ENCODE measurements at regions not wholly inside any gene's neighbourhood (a gene's known extent, or its start where the extent isn't known, plus 50 kb on each side); places are given as distances from the start of the nearest gene placed in this dataset.

DNA sequence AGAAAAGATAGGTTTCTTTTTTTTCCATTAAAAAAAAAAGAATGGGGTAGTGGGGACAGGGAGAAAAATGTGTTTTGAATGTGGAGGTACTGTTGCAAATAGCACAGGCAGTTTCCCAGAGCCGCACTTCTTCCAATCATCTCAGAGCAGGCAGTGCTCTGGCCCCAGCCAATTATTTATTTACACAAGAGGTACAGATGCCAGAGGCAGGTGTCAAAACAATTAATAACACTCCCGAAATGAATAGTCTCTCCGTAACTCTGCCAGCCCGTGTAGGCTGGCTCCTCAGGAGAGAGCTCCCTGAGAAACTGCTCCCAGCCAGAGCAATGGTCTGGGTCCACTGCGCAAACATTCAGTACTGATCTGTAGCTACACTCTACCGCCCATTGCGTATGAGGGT lies 130.8 kb upstream of the IL1RAPL2 start:
- Histone ChIP-seq H3K27me3 (ENCODE audit: control insufficient read depth, insufficient read depth, low read length) (peaks cover 7% of the 10 kb centered on the region), H3K4ac (ENCODE audit: low read depth, low read length) (no peak overlapping the region), H3K18ac (ENCODE audit: low read depth, low read length) (no peak overlapping the region), H4K8ac (ENCODE audit: low read depth in 2 of 2, low read length in 2 of 2) (no peak overlapping the region), H3K9me1 (ENCODE audit: insufficient read depth, low read length) (no peaks in the 10 kb centered on the region), H3K56ac (ENCODE audit: extremely low read depth, insufficient read depth, low read length) (no peak overlapping the region), H3K4me2 (ENCODE audit: low read depth, low read length) (no peak overlapping the region), H3K36me3 (ENCODE audit: control insufficient read depth, insufficient read depth, low read length) (no peaks in the 10 kb centered on the region), H3K9ac (ENCODE audit: low read depth, low read length) (no peak overlapping the region), H3K4me1 (ENCODE audit: control insufficient read depth, insufficient read depth, low read length) (no peaks in the 10 kb centered on the region), H2BK20ac (ENCODE audit: low read depth, low read length) (no peak overlapping the region), H2BK5ac (ENCODE audit: low read depth, low read length, poor library complexity, severe bottlenecking) (no peak overlapping the region), H2BK15ac (ENCODE audit: low read depth, low read length) (no peak overlapping the region), H4K20me1 (ENCODE audit: insufficient read depth, low read length) (no peaks in the 10 kb centered on the region), H2AK9ac (replicated peaks; ENCODE audit: low read depth, low read length, poor library complexity) (no peak overlapping the region), H2BK120ac (ENCODE audit: low read depth, low read length) (no peak overlapping the region), H2AK5ac (ENCODE audit: low read depth, low read length) (no peak overlapping the region), H3K27ac (ENCODE audit: insufficient read depth, low read length) (no peak overlapping the region), H2AFZ (replicated peaks; ENCODE audit: low read length, poor library complexity) (no peak overlapping the region), H3K4me3 (ENCODE audit: insufficient read depth, low read depth, low read length) (no peak overlapping the region), H3K79me1 (ENCODE audit: low read depth in 1 of 2, low read length in 2 of 2) (no peaks in the 10 kb centered on the region), H3K9me3 (ENCODE audit: control insufficient read depth, insufficient read depth, low read length) (no peaks in the 10 kb centered on the region), H3K14ac (replicated peaks; ENCODE audit: low read depth, low read length) (no peak overlapping the region), H4K91ac (ENCODE audit: insufficient read depth, low read depth, low read length) (no peak overlapping the region), H3K23ac (ENCODE audit: low read depth, low read length) (no peak overlapping the region), H4K5ac (ENCODE audit: low read depth, low read length) (no peak overlapping the region)
- no peak for DNase-seq
- CTCF ChIA-PET = no interaction called here
- in situ Hi-C loops (cut with MboI; ENCODE audit: low sequenced_read_pairs) (no loop called here), intact Hi-C loops (cut with micrococcal nuclease) (no loop called here), dilution Hi-C loops (cut with HindIII; ENCODE audit: low sequenced_read_pairs, unreplicated experiment) (no loop called here)
- no peak for TF ChIP-seq USF2 (IDR thresholded peaks at IDR 0.05; ENCODE audit: low read depth, low read length)
- TF ChIP-seq MAZ (IDR thresholded peaks at IDR 0.05; ENCODE audit: borderline replicate concordance, low read depth, low read length) = no peak
- TF ChIP-seq, protein P1, sequence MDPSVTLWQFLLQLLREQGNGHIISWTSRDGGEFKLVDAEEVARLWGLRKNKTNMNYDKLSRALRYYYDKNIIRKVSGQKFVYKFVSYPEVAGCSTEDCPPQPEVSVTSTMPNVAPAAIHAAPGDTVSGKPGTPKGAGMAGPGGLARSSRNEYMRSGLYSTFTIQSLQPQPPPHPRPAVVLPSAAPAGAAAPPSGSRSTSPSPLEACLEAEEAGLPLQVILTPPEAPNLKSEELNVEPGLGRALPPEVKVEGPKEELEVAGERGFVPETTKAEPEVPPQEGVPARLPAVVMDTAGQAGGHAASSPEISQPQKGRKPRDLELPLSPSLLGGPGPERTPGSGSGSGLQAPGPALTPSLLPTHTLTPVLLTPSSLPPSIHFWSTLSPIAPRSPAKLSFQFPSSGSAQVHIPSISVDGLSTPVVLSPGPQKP (IDR thresholded peaks at IDR 0.05; ENCODE audit: borderline replicate concordance, low read depth, low read length) = no peak
- no peak for TF ChIP-seq MAFK (IDR thresholded peaks at IDR 0.05; ENCODE audit: low read depth, low read length)
- no peak for TF ChIP-seq CEBPB (IDR thresholded peaks at IDR 0.05; ENCODE audit: low read depth, low read length)
- TF ChIP-seq FOS (IDR thresholded peaks at IDR 0.05; ENCODE audit: low read depth, low read length) = no peak
- TF ChIP-seq BHLHE40 (IDR thresholded peaks at IDR 0.05; ENCODE audit: low read depth, low read length) = no peak
- no peak for TF ChIP-seq CHD1 (IDR thresholded peaks at IDR 0.05; ENCODE audit: low read depth, low read length)
- ATAC-seq (ENCODE audit: low read depth) = no peak
- no CpG with 5 or more reads among the region's 7 CpGs for WGBS, 2 experiments (ENCODE audit: extremely low coverage in 2 of 2, insufficient read length in 1 of 2)
- POLR2A ChIA-PET (ENCODE audit: unreplicated experiment) = no interaction called here
- no TSS peak for BruUV-seq (replicated peaks)

Data from IMR-90 (cell line).